Mucosa of rectum (tissue), 2 donors: ENCODE measurements at regions not wholly inside any gene's neighbourhood (a gene's known extent, or its start where the extent isn't known, plus 50 kb on each side); places are given as distances from the start of the nearest gene placed in this dataset.
"Not testable (repeated sequence)": the region's sequence is repeated elsewhere in the genome, so short reads cannot be mapped to it uniquely, and the experiment has no call there.

ENCODE experiments used
- H3K27ac ChIP-seq, 2 donors: one replicate each; pipeline ENCODE4 v1.7.0; 2013; ENCODE audit warnings: inconsistent platforms in 2 of 2, low read depth in 2 of 2, low read length in 2 of 2
- H3K27me3 ChIP-seq, 2 donors: one replicate each; pipeline ENCODE4 v1.7.0; 2013; ENCODE audit warnings: low read length in 2 of 2; ENCODE audit not compliant: control insufficient read depth in 2 of 2, insufficient read depth in 2 of 2
- H3K36me3 ChIP-seq, 2 donors: one replicate each; pipeline ENCODE4 v1.7.0; 2013; ENCODE audit warnings: low read length in 2 of 2; ENCODE audit not compliant: control insufficient read depth in 2 of 2, insufficient read depth in 2 of 2
- H3K4me1 ChIP-seq, 2 donors: one replicate each; pipeline ENCODE4 v1.7.0; 2013; ENCODE audit warnings: low read length in 2 of 2, mild to moderate bottlenecking in 1 of 2; ENCODE audit not compliant: control insufficient read depth in 2 of 2, insufficient read depth in 2 of 2
- H3K4me3 ChIP-seq, 2 donors: one replicate each; pipeline ENCODE4 v1.7.0; 2013; ENCODE audit warnings: low read length in 2 of 2
- H3K9ac ChIP-seq, 2 donors: one replicate each; pipeline ENCODE4 v1.7.0; 2013; ENCODE audit warnings: low read length in 2 of 2, low read depth in 1 of 2, mild to moderate bottlenecking in 1 of 2
- H3K9me3 ChIP-seq, 2 donors: one replicate each; pipeline ENCODE4 v1.7.0; 2013; ENCODE audit warnings: low read length in 2 of 2; ENCODE audit not compliant: control insufficient read depth in 2 of 2
- donor health status: healthy.
- donor health status: Normal muscosa, but diverticular disease.

DNA sequence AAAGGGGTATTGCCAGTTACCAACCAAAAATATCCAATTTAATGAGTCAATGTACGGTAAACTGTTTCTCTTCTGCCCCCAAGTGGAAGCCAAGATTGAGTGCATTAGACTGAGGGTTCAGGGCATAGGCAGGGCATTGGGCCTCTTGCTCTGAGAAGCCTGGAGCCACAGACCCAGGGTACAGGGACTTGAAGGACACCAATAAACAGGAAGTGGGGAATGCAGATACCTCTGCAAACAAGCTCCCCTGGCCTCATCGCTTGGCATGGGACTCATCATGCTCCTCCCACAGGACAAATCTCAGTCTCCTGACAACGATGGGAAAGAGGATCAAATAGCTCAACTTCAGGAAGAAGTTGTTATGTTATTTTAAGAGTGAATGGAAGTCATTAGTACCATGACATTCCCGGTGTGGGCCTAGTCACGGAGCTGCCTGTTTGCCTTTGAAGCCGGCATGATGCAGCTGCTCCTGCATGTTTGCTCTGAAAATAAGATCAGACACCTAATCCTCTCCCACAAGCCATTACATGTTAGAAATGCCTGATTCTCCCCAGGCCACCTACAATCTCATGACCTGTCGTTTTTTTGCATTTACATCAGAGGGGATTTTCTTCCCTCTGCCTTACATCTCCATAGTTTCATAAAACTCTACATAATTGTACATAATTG lies 224.2 kb downstream of the RCHY1 start:
- H3K36me3 ChIP-seq = no peaks in the 10 kb centered on the region
- peaks cover 5 to 6% of the 10 kb centered on the region in 2 donors for H3K4me1 ChIP-seq
- H3K4me3 ChIP-seq = no peak overlapping the region
- no peak overlapping the region for H3K27ac ChIP-seq
- no peaks in the 10 kb centered on the region for H3K27me3 ChIP-seq
- no peak overlapping the region for H3K9ac ChIP-seq
- no peaks in the 10 kb centered on the region for H3K9me3 ChIP-seq

DNA sequence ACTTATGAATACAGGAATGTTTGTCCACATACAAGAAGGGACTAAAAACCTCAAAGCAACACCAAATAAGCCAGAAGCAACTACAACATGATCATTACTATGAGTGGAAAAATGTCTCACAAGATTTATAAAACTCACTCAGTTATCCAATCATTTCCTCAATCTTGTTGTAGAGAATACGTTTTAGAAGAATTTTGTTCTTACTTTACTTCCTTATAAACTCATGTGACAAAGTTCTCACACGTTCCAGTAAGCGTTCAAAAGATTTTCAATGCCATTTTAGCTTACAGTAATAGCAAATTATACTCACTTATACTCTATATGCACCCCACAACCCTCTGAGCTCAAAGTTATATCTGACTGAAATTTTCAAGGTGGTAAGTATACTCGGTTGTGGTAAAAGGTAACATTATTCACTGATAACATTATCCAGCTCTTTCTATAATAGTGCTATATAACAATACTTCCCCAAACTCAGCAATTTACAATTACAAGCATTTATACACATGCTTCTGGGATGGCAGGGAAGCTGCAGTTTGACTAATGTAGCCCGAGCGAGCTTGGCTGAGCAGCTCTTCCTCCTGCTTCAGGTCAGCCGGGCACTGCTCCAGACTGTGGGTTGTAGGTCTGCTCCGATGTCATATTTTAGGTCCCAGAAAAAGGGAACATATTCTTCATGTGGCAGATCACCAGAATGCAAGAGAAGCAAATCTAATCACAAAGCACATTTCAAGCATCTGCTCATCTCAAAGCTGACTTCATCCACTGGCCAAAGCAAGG lies 226.3 kb downstream of the RCHY1 start:
- Histone ChIP-seq H3K9me3 (no peaks in the 10 kb centered on the region), H3K27ac (peak overlapping the region; percentile 45 to 64), H3K4me3 (no peak overlapping the region), H3K27me3 (no peaks in the 10 kb centered on the region), H3K9ac (no peak overlapping the region), H3K4me1 (peaks cover 5 to 6% of the 10 kb centered on the region in 2 donors), H3K36me3 (no peaks in the 10 kb centered on the region)

DNA sequence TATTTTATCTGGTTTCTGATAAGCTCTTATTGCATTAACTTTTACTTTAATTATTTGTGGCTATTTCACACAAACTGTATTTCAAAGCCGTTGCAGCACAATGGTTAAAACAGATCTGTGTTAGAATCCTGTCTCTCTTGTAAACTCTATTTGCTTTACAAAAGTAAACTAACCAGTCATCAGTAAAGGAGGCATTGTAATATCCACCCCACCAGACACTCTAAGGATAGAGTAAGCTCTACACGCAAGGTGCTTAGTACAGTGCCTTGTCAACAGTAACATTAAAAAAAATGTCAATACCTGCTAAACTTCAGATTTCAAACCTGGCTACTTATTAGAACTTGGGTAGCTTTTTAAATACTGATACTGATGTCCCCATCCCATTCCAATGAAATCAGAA lies 228.4 kb downstream of the RCHY1 start:
- H3K9ac ChIP-seq = no peak overlapping the region

DNA sequence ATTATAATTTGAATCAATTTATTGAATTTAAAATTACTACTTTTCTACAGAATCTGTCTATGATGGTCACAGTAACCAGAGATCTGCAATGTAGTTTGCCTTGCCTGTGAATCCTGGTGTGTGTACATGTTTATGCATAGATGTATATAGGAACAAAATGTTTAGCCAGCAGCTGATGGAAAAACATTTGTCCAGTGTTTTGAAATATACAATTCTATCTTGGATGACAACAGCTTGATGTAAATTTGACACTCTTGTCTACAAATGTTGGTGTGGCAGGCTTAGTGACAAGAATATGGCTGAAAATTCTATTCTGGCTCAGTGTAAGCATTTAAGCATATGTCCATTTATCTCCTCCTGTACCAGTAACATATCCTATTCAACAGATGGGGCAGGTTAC lies 229.4 kb downstream of the RCHY1 start:
- H3K4me3 ChIP-seq = no peak overlapping the region
- no peak overlapping the region for H3K9ac ChIP-seq
- peaks cover 5 to 6% of the 10 kb centered on the region in 2 donors for H3K4me1 ChIP-seq
- H3K27me3 ChIP-seq = no peaks in the 10 kb centered on the region
- no peak overlapping the region for H3K27ac ChIP-seq
- H3K36me3 ChIP-seq = no peaks in the 10 kb centered on the region
- H3K9me3 ChIP-seq = no peaks in the 10 kb centered on the region

More for the DNA sequence above, 228.4 kb downstream of the RCHY1 start:
- H3K27ac ChIP-seq = no peak overlapping the region
- H3K4me3 ChIP-seq = no peak overlapping the region
- H3K36me3 ChIP-seq = no peaks in the 10 kb centered on the region
- H3K27me3 ChIP-seq = no peaks in the 10 kb centered on the region
- no peaks in the 10 kb centered on the region for H3K9me3 ChIP-seq
- peaks cover 5 to 6% of the 10 kb centered on the region in 2 donors for H3K4me1 ChIP-seq

DNA sequence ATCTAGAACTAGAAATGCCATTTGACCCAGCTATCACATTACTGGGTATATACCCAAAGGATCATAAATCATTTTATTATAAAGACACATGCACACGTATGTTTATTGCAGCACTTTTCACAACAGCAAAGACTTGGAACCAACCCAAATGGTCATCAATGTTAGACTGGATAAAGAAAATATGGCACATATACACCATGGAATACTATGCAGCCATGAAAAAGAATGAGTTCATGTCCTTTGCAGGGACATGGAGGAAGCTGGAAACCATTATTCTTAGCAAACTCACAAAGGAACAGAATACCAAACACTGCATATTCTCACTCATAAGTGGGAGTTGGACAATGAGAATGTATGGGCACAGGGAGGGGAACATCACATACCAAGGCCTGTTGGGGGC lies 233.7 kb downstream of the RCHY1 start:
- H3K4me3 ChIP-seq, H3K4me1 ChIP-seq, H3K9me3 ChIP-seq, H3K27ac ChIP-seq, H3K27me3 ChIP-seq, H3K9ac ChIP-seq, H3K36me3 ChIP-seq: not testable (repeated sequence)

DNA sequence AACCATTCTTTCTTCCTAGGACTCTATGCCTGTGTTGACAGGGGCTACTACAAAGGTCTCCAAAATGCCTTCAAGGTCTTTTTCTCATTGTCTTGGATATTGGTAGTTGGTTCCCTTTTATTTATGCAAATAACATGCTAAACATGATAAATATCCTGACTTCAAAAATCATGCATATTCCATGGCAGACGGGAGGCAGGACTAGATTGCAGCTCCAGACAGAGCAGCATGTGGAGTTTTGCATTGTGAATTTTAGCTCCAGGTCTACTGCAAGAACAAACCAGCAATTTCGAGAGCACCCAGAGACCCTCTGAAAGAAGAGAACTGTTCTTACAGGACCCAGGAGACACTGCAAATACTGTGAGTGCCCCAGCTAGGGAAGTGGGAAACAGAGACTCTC lies 254.9 kb downstream of the RCHY1 start:
- no peak overlapping the region for H3K27ac ChIP-seq
- H3K9me3 ChIP-seq = no peaks in the 10 kb centered on the region
- no peak overlapping the region for H3K4me3 ChIP-seq
- no peaks in the 10 kb centered on the region for H3K36me3 ChIP-seq
- no peaks in the 10 kb centered on the region for H3K27me3 ChIP-seq
- H3K4me1 ChIP-seq = peaks cover 0 to 4% of the 10 kb centered on the region in 2 donors
- no peak overlapping the region for H3K9ac ChIP-seq

DNA sequence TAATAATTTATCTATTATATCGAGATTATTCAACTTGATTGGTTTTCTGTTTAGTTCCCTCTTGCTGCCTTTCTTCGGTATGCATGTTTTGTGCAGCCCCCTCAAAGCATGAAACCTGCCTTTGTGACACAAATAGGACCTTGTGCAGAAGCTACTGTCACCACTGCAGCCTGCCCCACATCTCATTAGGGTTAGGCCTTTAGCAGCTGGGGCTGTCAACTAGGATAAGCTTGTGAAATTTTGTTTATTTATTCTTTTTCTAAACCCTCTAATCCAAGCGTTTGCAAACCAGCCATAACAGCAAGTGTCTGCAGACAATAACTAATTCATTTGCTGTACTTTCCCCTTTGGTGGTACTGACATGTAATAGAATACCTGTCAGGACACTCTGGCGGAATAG lies 258.9 kb downstream of the RCHY1 start:
- Histone ChIP-seq H3K9ac (no peak overlapping the region), H3K36me3 (no peaks in the 10 kb centered on the region), H3K27me3 (no peaks in the 10 kb centered on the region), H3K4me3 (no peak overlapping the region), H3K4me1 (peaks cover 0 to 4% of the 10 kb centered on the region in 2 donors), H3K27ac (no peak overlapping the region), H3K9me3 (no peaks in the 10 kb centered on the region)

DNA sequence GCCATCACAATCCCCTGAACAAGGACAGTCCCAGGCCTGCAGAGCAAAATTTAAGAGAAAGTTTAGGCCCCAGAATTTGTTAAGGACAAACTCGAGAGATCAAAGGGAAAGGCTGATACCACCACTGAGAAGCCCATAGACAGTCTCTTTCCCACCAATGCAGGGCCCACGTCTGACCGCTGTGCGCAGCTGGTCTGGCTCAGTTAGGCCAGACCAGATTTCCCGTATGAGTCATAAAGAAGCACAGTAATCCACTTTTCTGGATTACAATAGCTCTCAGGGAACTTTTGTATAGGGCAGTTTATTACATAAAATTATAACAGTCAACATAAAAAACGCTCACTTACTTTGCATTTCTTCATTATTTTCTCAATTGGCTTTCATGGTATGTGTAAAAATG lies 259.5 kb downstream of the RCHY1 start:
- Histone ChIP-seq H3K27ac (no peak overlapping the region), H3K4me1 (peaks cover 4 to 7% of the 10 kb centered on the region in 2 donors), H3K36me3 (no peaks in the 10 kb centered on the region), H3K27me3 (no peaks in the 10 kb centered on the region), H3K9ac (no peak overlapping the region), H3K9me3 (no peaks in the 10 kb centered on the region), H3K4me3 (no peak overlapping the region)

DNA sequence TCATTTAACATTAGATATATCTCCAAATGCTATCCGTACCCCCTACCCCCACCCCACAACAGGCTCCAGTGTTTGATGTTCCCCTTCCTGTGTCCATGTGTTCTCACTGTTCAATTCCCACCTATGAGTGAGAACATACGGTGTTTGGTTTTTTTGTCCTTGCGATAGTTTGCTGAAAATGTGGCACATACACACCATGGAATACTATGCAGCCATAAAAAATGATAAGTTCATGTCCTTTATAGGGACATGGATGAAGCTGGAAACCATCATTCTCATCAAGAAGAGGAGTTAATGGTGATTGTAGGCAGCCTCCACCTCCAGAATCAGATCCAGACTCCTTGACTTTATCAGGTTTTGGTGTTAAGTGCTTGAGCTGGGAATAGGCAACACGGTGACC lies 261.1 kb downstream of the RCHY1 start:
- H3K4me1 ChIP-seq = peaks cover 16 to 20% of the 10 kb centered on the region in 2 donors
- H3K9me3 ChIP-seq, H3K4me3 ChIP-seq, H3K9ac ChIP-seq, H3K36me3 ChIP-seq, H3K27me3 ChIP-seq, H3K27ac ChIP-seq: not testable (repeated sequence)

DNA sequence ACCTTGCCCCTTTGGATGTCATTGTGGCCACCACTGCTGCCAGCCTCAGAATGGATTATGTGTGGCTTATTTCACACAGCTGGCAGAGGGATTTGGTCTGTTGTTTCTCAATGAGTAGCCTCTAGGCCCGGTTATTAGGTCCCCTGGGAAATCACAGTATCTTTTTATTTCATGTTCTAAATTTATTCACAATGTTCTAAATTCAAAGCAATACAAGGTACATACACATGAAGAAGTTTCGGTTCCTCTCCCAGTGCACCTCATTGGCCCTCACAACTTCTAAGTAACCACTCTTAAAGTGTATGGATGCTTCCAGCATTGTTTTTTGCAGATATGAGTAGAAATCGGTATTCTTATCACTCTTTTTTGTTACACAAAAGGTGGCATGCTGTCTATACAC lies 262.7 kb downstream of the RCHY1 start:
- Histone ChIP-seq H3K4me1 (peaks cover 16 to 23% of the 10 kb centered on the region in 2 donors), H3K4me3 (no peak overlapping the region), H3K27me3 (no peaks in the 10 kb centered on the region), H3K9me3 (no peaks in the 10 kb centered on the region), H3K27ac (no peak overlapping the region), H3K9ac (peak overlapping the region in 1 of 2 donors; percentile 27), H3K36me3 (no peaks in the 10 kb centered on the region)
